GM21619 (cell line): ENCODE measurements at regions not wholly inside any gene's neighbourhood (a gene's known extent, or its start where the extent isn't known, plus 50 kb on each side); places are given as distances from the start of the nearest gene placed in this dataset.
A peak's percentile ranks its signal among the peaks of the same experiment; 100 is the strongest.

Experiments used
- ATAC-seq: cut with Tn5 transposase; IDR thresholded peaks from one replicate; pipeline ENCODE4 v1.9.1; 2021; ENCODE audit not compliant: unreplicated experiment

GRCh38 chr2:230640540-230641011 lies 72.1 kb upstream of the CAB39 start:
- no peak for ATAC-seq

GRCh38 chr2:230642966-230643365 lies 69.7 kb upstream of the CAB39 start:
- ATAC-seq = no peak

- peak; percentile 75 for ATAC-seq
Observed at GRCh38 chr2:230643576-230644291, 68.9 kb upstream of the CAB39 start.

GRCh38 chr2:230644356-230644935 lies 68.2 kb upstream of the CAB39 start:
- ATAC-seq = no peak

GRCh38 chr2:230648356-230648755 lies 64.3 kb upstream of the CAB39 start:
- no peak for ATAC-seq

- peak; percentile 88 for ATAC-seq
Observed at GRCh38 chr2:230650585-230651137, 62.0 kb upstream of the CAB39 start.

- no peak for ATAC-seq
Observed at GRCh38 chr2:230654057-230654456, 58.6 kb upstream of the CAB39 start.

- ATAC-seq = no peak
Observed at GRCh38 chr2:230657462-230657861, 55.2 kb upstream of the CAB39 start.

- ATAC-seq = no peak
Observed at GRCh38 chr2:230657906-230658305, 54.7 kb upstream of the CAB39 start.

GRCh38 chr2:230658577-230658876 lies 54.1 kb upstream of the CAB39 start:
- ATAC-seq = peak; percentile 0

GRCh38 chr2:230658877-230659652 lies 53.6 kb upstream of the CAB39 start:
- peak; percentile 49 for ATAC-seq

GRCh38 chr2:230660294-230661060 lies 52.2 kb upstream of the CAB39 start:
- no peak for ATAC-seq

GRCh38 chr2:230661072-230661957 lies 51.3 kb upstream of the CAB39 start:
- peak; percentile 22 for ATAC-seq
